ENCODE measurements at regions not wholly inside any gene's neighbourhood (a gene's known extent, or its start where the extent isn't known, plus 50 kb on each side); places are given as distances from the start of the nearest gene placed in this dataset.

GRCh38 chr5:54670281-54670680, 152.7 kb downstream of the SNX18 start:
- DNase-seq, result no peak
- H3K9me3 ChIP-seq, result no peaks in the 10 kb centered on the region
- no peak overlapping the region for H3K4me3 ChIP-seq
- peaks cover 0 to 6% (median 0%) of the 10 kb centered on the region in 4 donors for H3K4me1 ChIP-seq
- no peak for TF ChIP-seq CTCF (IDR thresholded peaks at IDR 0.05)
- TF ChIP-seq POLR2A (IDR thresholded peaks at IDR 0.05), result no peak
- H3K27me3 ChIP-seq, result no peaks in the 10 kb centered on the region
- peak overlapping the region in 1 of 4 donors; percentile 38 for H3K27ac ChIP-seq
- no peaks in the 10 kb centered on the region for H3K36me3 ChIP-seq

DNA sequence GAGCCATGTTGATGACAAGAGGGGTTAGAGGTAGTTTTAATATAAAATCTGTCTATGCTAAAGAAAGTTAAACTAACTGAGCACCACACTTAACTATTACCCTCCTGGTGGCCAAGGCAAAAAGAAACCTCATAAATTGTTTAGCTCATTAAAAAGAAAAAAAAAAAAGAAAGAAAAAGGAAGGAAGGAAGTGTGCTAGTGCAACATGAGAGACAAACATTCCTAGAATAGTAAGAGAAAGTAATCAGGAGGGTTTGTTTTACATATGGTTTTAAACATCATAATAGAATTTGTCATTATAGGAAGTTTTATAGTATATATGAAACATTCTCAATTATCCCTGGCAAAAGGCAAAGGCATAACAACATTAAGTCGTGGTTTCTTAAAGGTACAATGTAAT, 152.3 kb downstream of the SNX18 start:
- TF ChIP-seq POLR2A (IDR thresholded peaks at IDR 0.05) (no peak), CTCF (IDR thresholded peaks at IDR 0.05) (no peak)
- no peak for DNase-seq
- Histone ChIP-seq H3K36me3 (no peaks in the 10 kb centered on the region), H3K27ac (no peak overlapping the region), H3K27me3 (no peaks in the 10 kb centered on the region), H3K4me3 (no peak overlapping the region), H3K4me1 (peaks cover 0 to 6% (median 0%) of the 10 kb centered on the region in 4 donors), H3K9me3 (no peaks in the 10 kb centered on the region)

DNA sequence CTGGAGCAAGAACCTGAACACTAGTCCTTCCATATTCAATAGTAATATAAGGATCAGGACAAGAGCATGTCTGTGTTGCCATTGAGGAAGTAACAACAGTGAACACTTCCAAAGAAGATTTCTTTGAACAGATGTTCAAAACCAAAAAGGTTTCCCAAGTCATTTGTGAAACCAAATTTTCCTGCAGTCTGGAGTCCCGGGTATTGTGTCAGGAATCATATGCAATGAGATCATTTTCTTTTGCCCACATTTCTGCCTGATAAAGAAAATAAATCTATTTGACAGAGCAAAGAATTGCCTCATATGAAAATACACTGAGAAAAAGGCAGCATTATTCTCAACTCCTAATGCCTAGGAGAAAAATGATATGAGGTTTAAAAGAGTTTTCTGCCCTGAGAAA, 151.7 kb downstream of the SNX18 start:
- no peak overlapping the region for H3K4me3 ChIP-seq
- TF ChIP-seq POLR2A (IDR thresholded peaks at IDR 0.05) (no peak), CTCF (IDR thresholded peaks at IDR 0.05) (no peak)
- no peaks in the 10 kb centered on the region for H3K9me3 ChIP-seq
- H3K36me3 ChIP-seq, result no peaks in the 10 kb centered on the region
- H3K27ac ChIP-seq, result no peak overlapping the region
- peaks cover 0 to 4% (median 0%) of the 10 kb centered on the region in 4 donors for H3K4me1 ChIP-seq
- H3K27me3 ChIP-seq, result no peaks in the 10 kb centered on the region
- DNase-seq, result no peak

DNA sequence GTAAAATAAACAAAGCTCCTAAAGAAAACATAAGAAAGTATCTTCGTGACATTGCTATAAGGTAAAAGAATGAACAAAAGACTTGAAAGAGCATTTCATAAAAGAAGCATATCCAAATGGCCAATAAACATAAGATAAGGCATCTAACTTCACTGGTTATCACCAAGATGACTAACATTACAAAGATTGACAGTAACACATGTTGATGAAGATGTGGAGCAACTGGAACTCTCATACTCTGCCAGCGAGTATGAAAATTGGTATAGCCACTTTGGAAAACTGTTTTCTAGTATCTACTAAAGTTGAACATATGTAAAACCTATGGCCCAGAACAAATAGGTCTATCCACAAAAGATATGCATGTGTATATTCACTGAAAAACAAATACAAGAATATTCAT, 150.5 kb downstream of the SNX18 start:
- Histone ChIP-seq H3K27me3 (no peaks in the 10 kb centered on the region), H3K4me1 (no peaks in the 10 kb centered on the region), H3K36me3 (no peaks in the 10 kb centered on the region), H3K27ac (no peak overlapping the region), H3K9me3 (no peaks in the 10 kb centered on the region), H3K4me3 (no peak overlapping the region)
- no peak for TF ChIP-seq CTCF (IDR thresholded peaks at IDR 0.05)
- TF ChIP-seq POLR2A (IDR thresholded peaks at IDR 0.05), result no peak
- no peak for DNase-seq

DNA sequence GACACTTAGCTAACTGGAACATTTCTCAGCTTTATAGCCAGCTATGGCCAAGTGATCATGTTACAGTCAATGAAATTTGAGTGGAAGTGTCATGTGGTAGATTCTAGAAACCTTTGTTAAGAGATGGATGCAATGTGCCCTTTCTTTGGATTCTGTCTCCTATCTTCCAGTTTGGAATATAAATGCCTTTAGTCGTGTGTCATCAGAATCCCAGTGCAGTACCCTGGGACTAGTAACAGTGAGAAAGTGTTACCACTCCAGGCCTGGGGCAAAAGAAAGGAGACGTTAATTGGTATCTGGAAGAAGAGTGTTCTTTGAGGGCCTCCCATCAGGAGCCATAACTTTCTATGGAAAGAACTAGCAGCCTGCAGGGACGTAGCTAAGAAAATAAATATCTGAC, 149.6 kb downstream of the SNX18 start:
- H3K27me3 ChIP-seq, result no peaks in the 10 kb centered on the region
- H3K36me3 ChIP-seq, result no peaks in the 10 kb centered on the region

More for the DNA sequence above, 149.6 kb downstream of the SNX18 start:
- H3K9me3 ChIP-seq, result no peaks in the 10 kb centered on the region
- no peak overlapping the region for H3K4me3 ChIP-seq
- no peak for TF ChIP-seq POLR2A (IDR thresholded peaks at IDR 0.05)
- TF ChIP-seq CTCF (IDR thresholded peaks at IDR 0.05), result no peak
- no peak overlapping the region for H3K27ac ChIP-seq
- no peaks in the 10 kb centered on the region for H3K4me1 ChIP-seq
- no peak for DNase-seq

Data from Peyer's patch (tissue), 4 donors.